GM19193 (cell line): ENCODE measurements at regions not wholly inside any gene's neighbourhood (a gene's known extent, or its start where the extent isn't known, plus 50 kb on each side); places are given as distances from the start of the nearest gene placed in this dataset.

ENCODE experiments used
- POLR2A ChIP-seq: IDR thresholded peaks from 4 replicates; pipeline ENCODE4 v1.6.1; 2011; ENCODE audit not compliant: insufficient read depth, insufficient read length; ENCODE audit errors: extremely low read depth

DNA sequence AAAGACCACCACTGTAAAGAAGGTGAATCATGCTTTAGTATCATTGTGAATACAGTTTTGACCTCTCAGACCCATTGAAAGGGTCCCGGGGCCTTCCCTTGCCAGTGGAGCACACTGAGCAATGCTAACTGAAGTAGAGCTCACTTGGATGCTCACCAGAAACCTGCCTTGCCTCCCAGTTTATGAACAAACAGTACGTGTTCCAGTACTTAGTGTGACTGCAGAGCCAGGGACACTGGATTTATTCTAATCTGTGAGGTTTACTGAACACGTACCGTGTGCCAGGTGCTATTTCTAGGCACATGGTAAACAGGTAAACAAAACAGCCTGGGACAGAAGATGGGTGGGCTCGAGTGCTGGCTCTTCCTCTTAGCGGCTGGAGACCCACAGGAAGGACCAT, 79.6 kb downstream of the FOXL1 start:
- no peak for TF ChIP-seq POLR2A

DNA sequence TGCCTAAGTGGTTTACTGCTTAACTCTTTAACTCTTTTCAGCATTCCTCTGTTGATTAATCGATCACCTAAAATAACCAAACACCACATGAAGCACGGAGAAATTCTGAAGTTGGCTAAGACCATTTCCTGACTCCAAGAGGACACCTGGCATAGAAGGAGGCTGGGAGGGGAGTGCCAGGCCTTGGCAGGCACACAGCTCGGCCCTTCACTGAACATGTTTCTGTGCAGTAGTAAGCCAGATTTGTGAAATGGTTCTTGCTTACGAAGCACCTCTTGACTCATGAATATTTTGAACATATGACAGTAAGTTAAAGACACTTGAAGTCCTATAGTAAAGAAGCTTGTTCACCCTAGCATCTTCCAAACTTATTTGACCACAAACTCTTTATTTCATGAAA, 82.3 kb downstream of the FOXL1 start:
- no peak for TF ChIP-seq POLR2A

DNA sequence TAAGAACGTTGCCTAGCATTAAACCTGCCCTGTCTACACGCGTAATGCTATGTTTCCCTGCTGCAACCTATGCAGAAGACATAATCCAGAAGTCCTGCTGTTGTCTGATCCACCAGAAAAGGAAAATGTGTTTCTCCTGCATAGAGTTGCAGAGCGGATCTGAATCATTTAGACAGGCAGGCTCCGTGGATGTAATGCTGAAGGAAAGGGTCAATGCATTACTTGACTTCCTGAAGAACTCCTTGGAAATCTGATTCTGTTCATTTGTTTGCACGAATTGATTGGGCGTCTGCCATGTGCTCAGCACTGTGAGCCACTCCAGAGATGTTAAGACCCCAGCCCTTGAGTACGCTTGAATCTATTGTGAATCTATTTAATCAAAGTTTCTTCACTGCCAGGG, 83.4 kb downstream of the FOXL1 start:
- TF ChIP-seq POLR2A = no peak

DNA sequence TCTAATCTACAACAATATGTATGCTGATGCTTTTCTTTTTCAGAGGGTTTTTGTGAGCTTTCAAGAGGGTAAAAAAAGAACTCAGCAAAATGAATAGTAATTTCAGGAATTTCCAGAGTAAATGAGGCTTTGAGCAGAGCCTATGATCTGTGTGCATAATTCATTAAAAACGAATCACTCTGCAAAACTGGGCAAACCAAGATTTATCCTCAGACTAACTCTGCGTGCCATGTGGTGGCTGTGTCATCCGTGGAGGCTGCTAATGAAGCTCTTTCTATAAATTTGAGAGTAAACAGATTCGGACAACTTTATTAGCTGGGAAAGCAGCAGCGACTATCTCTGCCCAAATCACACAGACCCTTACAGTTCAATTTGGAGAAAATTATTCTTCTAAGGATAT, 83.8 kb downstream of the FOXL1 start:
- TF ChIP-seq POLR2A = no peak

DNA sequence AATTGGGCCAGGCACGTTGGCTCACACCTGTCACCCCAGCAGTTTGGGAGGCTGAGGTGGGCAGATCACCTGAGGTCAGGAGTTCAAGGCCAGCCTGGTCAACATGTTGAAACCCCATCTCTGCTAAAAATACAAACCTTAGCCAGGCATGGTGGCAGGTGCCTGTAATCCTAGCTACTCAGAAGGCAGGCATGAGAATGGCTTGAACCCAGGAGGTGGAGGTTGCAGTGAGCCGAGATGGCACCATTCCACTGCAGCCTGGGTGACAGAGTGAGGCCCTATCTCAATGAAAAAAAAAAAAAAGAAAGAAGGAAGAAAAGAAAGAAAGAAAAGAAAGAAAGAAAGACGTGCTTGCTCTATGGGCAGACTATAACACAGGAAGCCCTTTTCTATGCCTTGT, 84.4 kb downstream of the FOXL1 start:
- no peak for TF ChIP-seq POLR2A

DNA sequence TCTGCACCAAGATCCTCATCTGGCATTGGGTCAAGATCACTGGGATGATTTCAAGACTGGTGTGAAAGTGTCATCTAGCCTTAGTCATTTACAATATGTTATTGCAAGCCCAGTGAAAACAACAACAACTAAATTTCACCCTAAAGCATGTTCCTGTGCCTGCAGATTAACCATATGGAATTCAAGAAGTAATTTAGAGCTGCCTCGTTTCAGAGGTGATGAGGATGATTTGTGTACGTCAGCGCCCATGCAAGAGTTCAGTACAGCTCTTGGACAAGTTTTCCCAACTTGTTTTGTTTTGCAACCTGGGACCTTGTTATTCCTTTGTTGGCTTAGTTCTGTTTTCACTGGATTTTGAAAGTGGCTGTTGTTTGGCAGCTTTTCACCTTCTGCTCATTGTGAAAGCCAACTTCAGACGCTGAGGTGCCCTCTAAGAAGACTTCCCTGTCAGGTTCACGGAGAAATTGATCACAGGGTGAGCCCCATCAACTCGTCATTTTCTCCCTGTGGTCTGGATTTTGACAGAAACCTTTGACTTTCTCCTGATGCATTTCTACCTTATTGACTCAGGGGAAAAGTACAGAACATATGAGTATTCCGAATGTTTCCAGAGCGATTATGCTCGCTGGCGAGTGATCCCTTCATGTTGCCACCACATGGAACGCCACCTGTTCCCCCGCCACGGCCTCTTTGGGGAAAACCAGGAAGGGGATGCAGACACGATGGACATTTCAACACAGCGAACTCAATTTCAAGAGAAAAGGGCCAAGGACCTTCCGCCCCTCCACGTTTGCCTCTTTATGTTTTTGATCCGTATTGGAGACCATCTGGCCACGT, 85.6 kb downstream of the FOXL1 start:
- no peak for TF ChIP-seq POLR2A

DNA sequence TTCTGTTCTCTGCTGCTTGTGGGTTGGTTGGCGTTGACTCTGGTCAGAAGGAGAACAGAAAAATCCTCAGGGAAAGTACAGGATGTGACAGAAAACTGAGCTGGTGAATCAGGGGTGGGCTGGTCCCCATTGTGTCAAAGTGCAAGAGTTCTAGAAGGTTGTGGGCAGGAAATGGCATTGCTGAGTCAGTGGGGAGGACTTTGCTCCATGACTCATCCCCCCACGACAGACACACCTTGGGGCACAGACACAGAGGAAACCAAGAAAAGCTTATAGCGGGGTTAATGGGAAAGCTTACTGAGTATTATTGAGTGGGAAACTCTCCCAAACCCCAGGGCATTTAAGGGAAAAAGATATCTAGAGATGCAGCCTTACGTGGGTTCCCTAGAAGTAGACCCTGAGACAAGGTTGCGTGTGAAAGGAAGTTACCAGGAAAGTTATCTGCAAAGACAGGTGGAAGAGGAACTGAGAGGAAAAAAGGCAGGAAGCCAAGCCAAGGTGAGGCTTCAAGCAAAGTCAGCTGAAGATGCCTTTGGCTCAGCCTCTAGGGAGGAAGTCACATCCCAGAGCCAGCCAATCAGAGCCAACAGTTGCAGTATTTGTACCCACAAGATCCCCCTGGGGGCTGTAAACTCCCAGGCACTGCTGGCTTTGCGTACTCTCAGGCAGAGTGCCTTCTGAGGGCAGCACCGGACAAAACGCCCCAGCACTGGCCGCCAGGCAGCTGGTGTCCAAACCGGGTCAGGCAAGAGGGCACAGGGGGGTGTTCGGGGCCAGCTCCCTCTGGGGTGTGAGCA, 86.4 kb downstream of the FOXL1 start:
- TF ChIP-seq POLR2A = peak; percentile 47

DNA sequence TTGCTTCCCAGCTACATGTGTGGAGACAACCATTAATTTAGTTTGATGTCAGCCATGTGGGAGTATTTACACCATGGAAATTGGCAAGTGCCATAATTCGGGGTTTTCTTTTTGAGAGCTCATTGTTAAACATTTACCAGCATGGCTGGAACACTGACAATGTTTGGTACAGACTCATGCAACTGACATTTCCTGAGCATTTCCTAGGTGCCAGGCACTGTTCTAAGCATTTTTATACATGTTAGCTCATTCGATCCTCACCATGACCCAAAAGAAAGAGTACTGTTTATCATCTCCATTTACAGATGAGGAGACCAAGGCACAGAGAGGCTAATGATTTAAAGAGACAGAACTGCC, 86.9 kb downstream of the FOXL1 start:
- TF ChIP-seq POLR2A = no peak

DNA sequence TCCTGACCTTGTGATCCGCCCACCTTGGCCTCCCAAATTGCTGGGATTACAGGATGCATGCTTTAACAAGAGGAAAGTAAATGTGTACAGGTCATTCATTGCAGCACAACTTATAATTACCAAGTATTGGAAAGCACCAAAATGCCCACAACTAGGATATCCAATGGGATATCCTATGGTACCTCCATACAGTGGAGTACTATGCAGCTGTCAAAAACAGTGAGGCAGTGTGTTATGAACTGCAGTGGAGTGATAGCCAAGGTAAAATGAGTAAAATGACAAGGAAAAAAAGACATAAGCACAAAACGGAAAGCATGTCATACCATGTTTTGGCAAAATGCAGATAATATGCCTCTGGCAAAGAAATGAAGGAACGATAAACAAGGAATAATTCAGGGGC, 87.6 kb downstream of the FOXL1 start:
- no peak for TF ChIP-seq POLR2A

DNA sequence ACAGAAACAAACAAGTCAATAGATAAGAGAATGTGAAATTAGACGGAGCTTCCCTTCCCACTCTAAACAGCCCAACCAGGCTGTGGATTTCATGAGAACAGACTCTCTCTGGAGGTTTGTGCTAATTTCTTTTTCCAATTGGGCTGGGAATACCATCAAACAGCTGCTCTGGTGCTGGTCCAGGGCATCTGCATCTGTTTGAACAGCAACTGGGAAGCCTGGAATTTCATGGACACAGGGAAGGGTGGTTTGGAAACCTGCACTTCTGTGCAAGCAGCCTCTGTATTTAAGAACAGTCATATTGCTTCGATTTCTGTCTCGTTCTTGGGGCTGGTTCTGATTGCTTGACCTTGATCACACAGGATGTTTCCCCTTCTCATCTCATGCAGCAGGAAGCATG, 88.7 kb downstream of the FOXL1 start:
- TF ChIP-seq POLR2A = no peak

DNA sequence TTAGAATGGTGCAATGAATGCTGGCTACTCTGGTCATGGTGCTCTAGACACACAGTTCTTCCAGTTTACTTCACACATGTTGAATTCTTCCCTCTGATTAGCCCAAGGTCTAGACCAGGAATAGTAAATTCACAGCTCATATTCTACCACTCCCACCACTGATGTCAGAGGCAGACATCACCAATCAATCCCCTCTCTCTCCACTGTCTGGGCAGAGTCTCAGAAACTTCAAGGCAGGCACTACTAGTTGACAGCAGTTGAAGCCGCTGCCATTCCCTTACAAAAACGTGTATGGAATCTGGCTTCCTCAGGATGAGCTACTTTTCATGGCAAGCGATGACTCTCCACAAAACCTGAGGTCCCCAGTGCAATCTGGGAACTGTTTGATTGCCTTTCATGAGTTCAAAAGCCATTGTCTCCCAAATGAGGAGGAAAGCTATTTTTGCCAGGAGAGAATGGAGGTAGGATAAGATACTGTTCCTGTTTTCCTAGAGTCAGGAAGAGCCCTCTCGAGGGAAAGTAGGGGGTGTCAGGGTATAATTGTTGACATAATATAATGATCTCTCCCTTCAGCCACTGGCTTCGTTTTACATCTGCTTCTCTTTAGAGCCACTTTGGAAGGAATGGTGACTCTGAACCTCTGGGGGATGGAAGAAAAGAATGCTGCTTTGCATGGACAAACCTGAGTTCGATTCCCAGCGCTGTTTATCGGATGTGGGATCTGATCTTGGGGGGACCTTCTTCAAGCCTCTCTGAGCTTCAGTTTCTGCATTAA, 90.0 kb downstream of the FOXL1 start:
- no peak for TF ChIP-seq POLR2A

DNA sequence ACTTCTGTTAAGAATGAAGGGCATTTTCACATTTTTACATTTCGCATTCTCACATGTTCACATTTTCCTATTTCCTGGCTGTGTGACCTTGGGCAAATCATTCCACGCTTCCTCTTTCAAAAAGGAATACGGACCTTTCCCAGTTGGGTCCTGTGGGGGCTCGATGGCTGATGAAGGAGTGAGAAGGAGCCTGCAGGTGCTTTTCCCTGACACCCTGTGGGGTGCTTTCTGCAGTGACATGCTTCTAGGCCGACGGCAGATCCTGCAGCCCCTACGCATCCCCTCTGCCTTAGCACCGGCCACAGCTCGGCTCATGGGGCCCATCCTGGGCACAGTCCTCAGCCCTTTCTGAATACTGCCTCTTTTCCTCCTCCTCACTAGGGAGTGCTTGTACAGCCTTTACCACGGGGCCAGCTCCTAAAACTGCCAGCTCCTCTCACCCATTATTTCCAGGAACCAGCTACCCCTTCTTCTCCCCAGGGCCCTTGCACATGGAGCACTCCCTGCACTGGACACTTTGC, 91.0 kb downstream of the FOXL1 start:
- TF ChIP-seq POLR2A = no peak

DNA sequence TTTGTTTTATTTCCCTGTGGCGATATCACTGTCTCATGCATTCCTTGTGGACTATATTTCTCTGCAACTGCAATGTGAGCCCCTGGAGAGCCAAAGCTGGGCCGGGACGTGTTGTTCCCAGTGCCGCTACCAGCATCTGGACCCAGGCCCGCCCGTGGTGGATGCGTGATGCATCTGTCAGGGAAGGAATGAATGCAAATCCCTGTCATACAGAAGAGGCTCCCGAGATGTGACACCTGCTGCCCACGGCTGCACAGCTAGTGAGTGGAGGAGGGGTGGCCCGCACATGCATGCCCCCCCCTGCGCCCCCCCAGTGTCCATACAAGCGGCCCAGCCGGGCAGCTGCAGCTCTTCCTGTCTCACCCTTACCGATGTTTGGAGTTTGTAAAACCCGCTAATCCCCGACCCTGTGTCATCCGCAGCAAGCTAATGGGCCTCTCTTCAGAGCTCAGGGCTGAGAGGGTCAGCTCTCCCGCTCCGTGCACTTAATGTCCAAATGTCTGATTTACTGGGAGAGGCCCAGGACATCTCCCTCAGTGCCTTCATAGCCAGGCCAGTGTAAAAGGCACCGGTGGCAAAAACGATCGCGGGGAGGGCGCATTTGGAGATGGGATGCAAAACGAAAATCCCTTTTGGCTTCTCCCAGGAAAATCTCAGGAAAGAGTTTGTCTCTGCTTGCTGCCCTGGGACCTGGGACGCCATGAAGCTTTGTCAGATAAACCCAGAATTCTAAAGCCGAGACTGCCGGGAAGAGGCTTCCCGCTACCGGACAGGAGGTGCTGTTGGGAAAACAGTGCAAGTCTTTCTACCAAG, 91.8 kb downstream of the FOXL1 start:
- no peak for TF ChIP-seq POLR2A

DNA sequence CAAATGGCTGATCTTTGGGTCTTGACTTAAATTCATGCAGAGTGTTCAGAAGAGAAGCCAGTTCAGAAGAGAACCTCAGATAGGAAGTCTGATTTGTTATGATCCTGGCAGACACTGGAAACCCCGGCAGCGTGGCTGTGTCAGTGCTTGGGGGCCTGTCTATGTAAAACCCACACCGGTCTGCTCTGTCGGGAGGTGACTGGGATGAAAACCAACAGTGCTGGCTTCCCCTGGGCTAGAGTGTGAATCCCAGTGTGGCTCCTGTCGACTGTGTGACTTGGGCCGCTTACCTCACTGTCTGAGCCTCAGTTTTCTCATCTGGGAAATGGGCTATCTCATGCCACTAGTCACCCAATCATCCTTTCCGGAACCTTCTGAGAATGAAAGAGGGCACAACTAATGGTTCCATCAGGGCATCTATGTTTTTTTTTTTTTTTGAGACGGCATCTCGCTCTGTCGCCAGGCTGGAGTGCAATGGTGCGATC, 92.4 kb downstream of the FOXL1 start:
- no peak for TF ChIP-seq POLR2A
